ENCODE measurements at regions not wholly inside any gene's neighbourhood (a gene's known extent, or its start where the extent isn't known, plus 50 kb on each side); places are given as distances from the start of the nearest gene placed in this dataset.

GRCh38 chr19:31979362-31979761 is 366.0 kb upstream of the ZNF507 start:
- Mint-ChIP-seq H3K9me3 (peaks cover 5% of the 10 kb centered on the region), H3K4me3 (no peak overlapping the region), H3K27ac (no peak overlapping the region), H3K4me1 (ENCODE audit: low read depth) (no peaks in the 10 kb centered on the region), H3K27me3 (ENCODE audit: low read depth) (no peaks in the 10 kb centered on the region), H3K36me3 (ENCODE audit: low read depth) (no peaks in the 10 kb centered on the region)

- Mint-ChIP-seq H3K27ac (no peak overlapping the region), H3K4me1 (ENCODE audit: low read depth) (no peaks in the 10 kb centered on the region), H3K27me3 (ENCODE audit: low read depth) (no peaks in the 10 kb centered on the region), H3K4me3 (no peak overlapping the region), H3K9me3 (peaks cover 5% of the 10 kb centered on the region), H3K36me3 (ENCODE audit: low read depth) (no peaks in the 10 kb centered on the region)
These were observed 365.3 kb upstream of the ZNF507 start for GRCh38 chr19:31979949-31980670.

GRCh38 chr19:31980796-31981195 is 364.6 kb upstream of the ZNF507 start:
- Mint-ChIP-seq H3K27ac (no peak overlapping the region), H3K4me1 (ENCODE audit: low read depth) (no peaks in the 10 kb centered on the region), H3K27me3 (ENCODE audit: low read depth) (no peaks in the 10 kb centered on the region), H3K9me3 (peaks cover 5% of the 10 kb centered on the region), H3K4me3 (no peak overlapping the region), H3K36me3 (ENCODE audit: low read depth) (no peaks in the 10 kb centered on the region)

GRCh38 chr19:31981545-31981944 is 363.9 kb upstream of the ZNF507 start:
- H3K9me3 Mint-ChIP-seq: peaks cover 5% of the 10 kb centered on the region
- H3K36me3 Mint-ChIP-seq (ENCODE audit: low read depth): no peaks in the 10 kb centered on the region
- H3K27ac Mint-ChIP-seq: no peak overlapping the region
- H3K4me1 Mint-ChIP-seq (ENCODE audit: low read depth): no peaks in the 10 kb centered on the region
- H3K4me3 Mint-ChIP-seq: no peak overlapping the region
- no peaks in the 10 kb centered on the region for H3K27me3 Mint-ChIP-seq (ENCODE audit: low read depth)

- no peak overlapping the region for H3K27ac Mint-ChIP-seq
- no peaks in the 10 kb centered on the region for H3K36me3 Mint-ChIP-seq (ENCODE audit: low read depth)
- no peak overlapping the region for H3K4me3 Mint-ChIP-seq
- no peaks in the 10 kb centered on the region for H3K4me1 Mint-ChIP-seq (ENCODE audit: low read depth)
- H3K27me3 Mint-ChIP-seq (ENCODE audit: low read depth): no peaks in the 10 kb centered on the region
- H3K9me3 Mint-ChIP-seq: peaks cover 7% of the 10 kb centered on the region
These were observed 361.8 kb upstream of the ZNF507 start for GRCh38 chr19:31983647-31984046.

- H3K4me1 Mint-ChIP-seq (ENCODE audit: low read depth): no peaks in the 10 kb centered on the region
- H3K27me3 Mint-ChIP-seq (ENCODE audit: low read depth): no peaks in the 10 kb centered on the region
- no peak overlapping the region for H3K27ac Mint-ChIP-seq
- no peak overlapping the region for H3K4me3 Mint-ChIP-seq
- peaks cover 7% of the 10 kb centered on the region for H3K9me3 Mint-ChIP-seq
- H3K36me3 Mint-ChIP-seq (ENCODE audit: low read depth): no peaks in the 10 kb centered on the region
These were observed 360.3 kb upstream of the ZNF507 start for GRCh38 chr19:31985001-31985605.

- Mint-ChIP-seq H3K9me3 (peaks cover 7% of the 10 kb centered on the region), H3K36me3 (ENCODE audit: low read depth) (no peaks in the 10 kb centered on the region), H3K27ac (no peak overlapping the region), H3K4me3 (no peak overlapping the region), H3K27me3 (ENCODE audit: low read depth) (no peaks in the 10 kb centered on the region), H3K4me1 (ENCODE audit: low read depth) (no peaks in the 10 kb centered on the region)
These were observed 358.5 kb upstream of the ZNF507 start for GRCh38 chr19:31986951-31987350.

GRCh38 chr19:31988256-31988655 is 357.2 kb upstream of the ZNF507 start:
- peaks cover 7% of the 10 kb centered on the region for H3K9me3 Mint-ChIP-seq
- H3K36me3 Mint-ChIP-seq (ENCODE audit: low read depth): no peaks in the 10 kb centered on the region
- H3K4me1 Mint-ChIP-seq (ENCODE audit: low read depth): no peaks in the 10 kb centered on the region
- no peak overlapping the region for H3K27ac Mint-ChIP-seq
- no peak overlapping the region for H3K4me3 Mint-ChIP-seq
- no peaks in the 10 kb centered on the region for H3K27me3 Mint-ChIP-seq (ENCODE audit: low read depth)

GRCh38 chr19:31991984-31992655 is 353.3 kb upstream of the ZNF507 start:
- no peak overlapping the region for H3K4me3 Mint-ChIP-seq
- no peak overlapping the region for H3K27ac Mint-ChIP-seq
- no peaks in the 10 kb centered on the region for H3K36me3 Mint-ChIP-seq (ENCODE audit: low read depth)
- peaks cover 4% of the 10 kb centered on the region for H3K9me3 Mint-ChIP-seq
- no peaks in the 10 kb centered on the region for H3K27me3 Mint-ChIP-seq (ENCODE audit: low read depth)
- no peaks in the 10 kb centered on the region for H3K4me1 Mint-ChIP-seq (ENCODE audit: low read depth)

- H3K27ac Mint-ChIP-seq: no peak overlapping the region
- H3K4me3 Mint-ChIP-seq: no peak overlapping the region
- H3K4me1 Mint-ChIP-seq (ENCODE audit: low read depth): no peaks in the 10 kb centered on the region
- H3K36me3 Mint-ChIP-seq (ENCODE audit: low read depth): no peaks in the 10 kb centered on the region
- H3K27me3 Mint-ChIP-seq (ENCODE audit: low read depth): no peaks in the 10 kb centered on the region
- H3K9me3 Mint-ChIP-seq: peaks cover 4% of the 10 kb centered on the region
These were observed 352.7 kb upstream of the ZNF507 start for GRCh38 chr19:31992750-31993149.

- Mint-ChIP-seq H3K9me3 (no peaks in the 10 kb centered on the region), H3K36me3 (ENCODE audit: low read depth) (no peaks in the 10 kb centered on the region), H3K4me3 (no peak overlapping the region), H3K27ac (no peak overlapping the region), H3K27me3 (ENCODE audit: low read depth) (no peaks in the 10 kb centered on the region), H3K4me1 (ENCODE audit: low read depth) (no peaks in the 10 kb centered on the region)
These were observed 349.9 kb upstream of the ZNF507 start for GRCh38 chr19:31995546-31995945.

- no peaks in the 10 kb centered on the region for H3K4me1 Mint-ChIP-seq (ENCODE audit: low read depth)
- H3K4me3 Mint-ChIP-seq: no peak overlapping the region
- peaks cover 4% of the 10 kb centered on the region for H3K9me3 Mint-ChIP-seq
- H3K27me3 Mint-ChIP-seq (ENCODE audit: low read depth): no peaks in the 10 kb centered on the region
- H3K27ac Mint-ChIP-seq: no peak overlapping the region
- no peaks in the 10 kb centered on the region for H3K36me3 Mint-ChIP-seq (ENCODE audit: low read depth)
These were observed 335.3 kb upstream of the ZNF507 start for GRCh38 chr19:32010071-32010470.

- no peaks in the 10 kb centered on the region for H3K36me3 Mint-ChIP-seq (ENCODE audit: low read depth)
- no peaks in the 10 kb centered on the region for H3K4me1 Mint-ChIP-seq (ENCODE audit: low read depth)
- H3K9me3 Mint-ChIP-seq: peaks cover 5% of the 10 kb centered on the region
- H3K27me3 Mint-ChIP-seq (ENCODE audit: low read depth): no peaks in the 10 kb centered on the region
- no peak overlapping the region for H3K4me3 Mint-ChIP-seq
- no peak overlapping the region for H3K27ac Mint-ChIP-seq
These were observed 333.2 kb upstream of the ZNF507 start for GRCh38 chr19:32012206-32012605.

GRCh38 chr19:32012886-32013631 is 332.4 kb upstream of the ZNF507 start:
- H3K36me3 Mint-ChIP-seq (ENCODE audit: low read depth): no peaks in the 10 kb centered on the region
- H3K9me3 Mint-ChIP-seq: peaks cover 4% of the 10 kb centered on the region
- H3K4me1 Mint-ChIP-seq (ENCODE audit: low read depth): no peaks in the 10 kb centered on the region
- H3K4me3 Mint-ChIP-seq: no peak overlapping the region
- no peaks in the 10 kb centered on the region for H3K27me3 Mint-ChIP-seq (ENCODE audit: low read depth)
- no peak overlapping the region for H3K27ac Mint-ChIP-seq
